DND-41 (cell line): ENCODE measurements at regions not wholly inside any gene's neighbourhood (a gene's known extent, or its start where the extent isn't known, plus 50 kb on each side); places are given as distances from the start of the nearest gene placed in this dataset.

Experiments used
- ATAC-seq: fragments of 200-7000 bp; cut with Tn5 transposase; 3 replicates; pipeline ENCODE4 v1.9.1; 2021; ENCODE audit warnings: low read depth; ENCODE audit not compliant: insufficient read depth
- DNase-seq: peaks from one replicate; pipeline ENCODE4 v3.0.0-alpha.2; 2020
- H2AFZ ChIP-seq: 2 replicates; pipeline ENCODE4 v1.6.0; 2012; ENCODE audit warnings: low read depth, low read length
- H3K27ac ChIP-seq: 2 replicates; pipeline ENCODE4 v1.5.1; 2012; ENCODE audit warnings: low read length, inconsistent platforms
- H3K27me3 ChIP-seq: fragments of 200-600 bp; sonication (generic); 2 replicates; pipeline ENCODE4 v1.6.0; 2012; ENCODE audit warnings: low read length, mild to moderate bottlenecking, inconsistent platforms; ENCODE audit not compliant: insufficient read depth, poor library complexity
- H3K36me3 ChIP-seq: 2 replicates; pipeline ENCODE4 v1.5.1; 2012; ENCODE audit warnings: low read length, inconsistent platforms; ENCODE audit not compliant: insufficient read depth
- H3K4me1 ChIP-seq: 2 replicates; pipeline ENCODE4 v1.5.1; 2012; ENCODE audit warnings: mild to moderate bottlenecking, low read length; ENCODE audit not compliant: insufficient read depth
- H3K4me2 ChIP-seq: 2 replicates; pipeline ENCODE4 v1.6.0; 2012; ENCODE audit warnings: mild to moderate bottlenecking, moderate library complexity, low read length, inconsistent platforms; ENCODE audit not compliant: insufficient read depth
- H3K4me3 ChIP-seq, 2 experiments: fragments of 200-600 bp in 1 of 2; shearing (Covaris generic) in 1 of 2; 2 replicates each; pipeline ENCODE4 v1.5.1; 2012 to 2016; ENCODE audit warnings: inconsistent platforms in 2 of 2, low read length in 2 of 2, mild to moderate bottlenecking in 2 of 2, low read depth in 1 of 2, moderate library complexity in 1 of 2
- H3K79me2 ChIP-seq: 2 replicates; pipeline ENCODE4 v1.6.0; 2012; ENCODE audit warnings: low read length, inconsistent platforms; ENCODE audit not compliant: insufficient read depth
- H3K9ac ChIP-seq: 2 replicates; pipeline ENCODE4 v1.6.0; 2012; ENCODE audit warnings: low read depth, mild to moderate bottlenecking, inconsistent platforms, low read length, moderate library complexity
- H3K9me3 ChIP-seq: 2 replicates; pipeline ENCODE4 v1.5.1; 2012; ENCODE audit warnings: low read length, moderate library complexity, mild to moderate bottlenecking, inconsistent platforms; ENCODE audit not compliant: insufficient read depth, severe bottlenecking
- H4K20me1 ChIP-seq: 2 replicates; pipeline ENCODE4 v1.6.0; 2012; ENCODE audit warnings: low read length; ENCODE audit not compliant: insufficient read depth
- CTCF ChIP-seq: IDR thresholded peaks from 2 replicates; pipeline ENCODE4 v1.5.1; 2012; ENCODE audit warnings: borderline replicate concordance, low read length, moderate library complexity, mild to moderate bottlenecking; ENCODE audit not compliant: poor library complexity, severe bottlenecking; ENCODE audit errors: extremely low read depth
- EZH2 ChIP-seq: IDR thresholded peaks from 3 replicates; pipeline ENCODE4 v1.6.1; 2012; ENCODE audit warnings: borderline replicate concordance, low read depth, mild to moderate bottlenecking, moderate library complexity, low read length, inconsistent platforms; ENCODE audit not compliant: severe bottlenecking

DNA sequence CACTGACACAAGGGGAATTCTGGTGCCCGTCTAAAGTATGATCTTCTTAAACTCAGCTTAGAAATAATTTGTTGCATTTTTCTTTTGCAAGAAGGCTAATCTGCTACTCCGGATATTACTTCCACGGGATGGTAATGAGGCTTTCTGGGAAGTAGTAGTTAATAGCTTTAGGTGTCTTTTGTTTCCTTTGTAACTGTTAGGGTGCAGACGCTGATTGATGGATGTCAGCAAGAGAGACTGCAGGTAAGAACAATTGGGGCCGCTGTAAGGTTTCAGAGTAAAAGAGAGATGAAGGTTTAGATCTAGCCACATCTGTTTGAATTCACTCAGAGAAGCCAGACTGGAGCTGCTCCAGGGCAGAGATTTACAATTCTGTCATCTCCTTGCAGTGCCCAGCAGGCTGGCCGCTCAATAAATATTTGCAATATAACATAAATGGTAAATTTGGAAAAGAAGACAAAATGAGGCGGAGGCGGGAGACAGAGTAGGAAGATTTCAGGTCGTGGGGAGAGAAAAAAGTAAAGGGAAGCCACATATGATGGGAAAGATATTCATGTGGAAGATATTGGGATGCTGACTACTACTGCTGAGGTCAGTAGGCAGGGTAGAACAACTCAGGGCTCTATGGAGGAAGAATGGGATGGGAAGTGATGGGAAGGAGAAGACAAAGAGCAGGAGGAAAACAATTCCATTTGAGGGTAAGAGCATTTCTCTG lies 320.5 kb downstream of the AASDHPPT start:
- Histone ChIP-seq H4K20me1 (no peaks in the 10 kb centered on the region), H3K27me3 (no peaks in the 10 kb centered on the region), H3K4me1 (peaks cover 9% of the 10 kb centered on the region; the same call in 1 of the 2 replicates), H3K9ac (no peak overlapping the region), H2AFZ (no peak overlapping the region), H3K4me3 (no peak overlapping the region), H3K79me2 (no peaks in the 10 kb centered on the region), H3K4me2 (no peak overlapping the region), H3K36me3 (no peaks in the 10 kb centered on the region), H3K27ac (no peak overlapping the region), H3K9me3 (peaks cover 16% of the 10 kb centered on the region)
- DNase-seq (no peak), ATAC-seq (no peak)
- no peak for TF ChIP-seq EZH2
- no peak for TF ChIP-seq CTCF

DNA sequence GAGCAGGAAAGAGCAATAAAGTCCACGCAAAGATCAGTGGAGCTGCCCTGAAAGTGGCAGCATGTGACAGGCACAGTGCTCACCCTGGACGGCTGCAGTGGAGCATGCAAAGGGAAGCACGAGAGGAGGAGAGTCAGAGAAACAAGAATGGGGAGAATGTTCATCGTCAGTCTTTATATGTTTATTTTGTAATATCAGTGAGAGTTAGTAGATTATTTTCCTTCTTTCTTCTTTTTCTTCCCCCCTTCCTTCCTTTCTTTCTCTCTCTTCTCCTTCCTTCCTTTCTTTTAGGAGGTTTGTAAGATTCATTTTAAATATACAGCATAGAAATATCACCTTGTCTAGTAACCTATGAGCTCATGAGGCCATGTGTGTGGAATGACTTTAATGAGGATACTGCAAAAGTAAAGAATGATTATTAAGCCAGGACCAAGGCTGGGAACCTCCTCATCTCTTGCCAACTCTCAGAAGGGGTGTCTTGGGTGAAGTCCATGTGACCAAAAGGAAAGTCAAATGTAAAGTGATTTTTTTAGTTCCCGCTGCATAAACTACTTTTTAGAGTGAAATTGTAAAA lies 321.1 kb downstream of the AASDHPPT start:
- Histone ChIP-seq H3K4me3 (no peak overlapping the region), H4K20me1 (no peaks in the 10 kb centered on the region), H3K9ac (no peak overlapping the region), H3K9me3 (peaks cover 16% of the 10 kb centered on the region), H3K27me3 (no peaks in the 10 kb centered on the region), H3K4me1 (peaks cover 9% of the 10 kb centered on the region; the same call in 1 of the 2 replicates), H3K4me2 (no peak overlapping the region), H3K27ac (no peak overlapping the region), H3K36me3 (no peaks in the 10 kb centered on the region), H3K79me2 (no peaks in the 10 kb centered on the region), H2AFZ (no peak overlapping the region; the same call in 1 of the 2 replicates)
- DNase-seq (no peak), ATAC-seq (no peak)
- TF ChIP-seq CTCF (no peak), EZH2 (no peak)

DNA sequence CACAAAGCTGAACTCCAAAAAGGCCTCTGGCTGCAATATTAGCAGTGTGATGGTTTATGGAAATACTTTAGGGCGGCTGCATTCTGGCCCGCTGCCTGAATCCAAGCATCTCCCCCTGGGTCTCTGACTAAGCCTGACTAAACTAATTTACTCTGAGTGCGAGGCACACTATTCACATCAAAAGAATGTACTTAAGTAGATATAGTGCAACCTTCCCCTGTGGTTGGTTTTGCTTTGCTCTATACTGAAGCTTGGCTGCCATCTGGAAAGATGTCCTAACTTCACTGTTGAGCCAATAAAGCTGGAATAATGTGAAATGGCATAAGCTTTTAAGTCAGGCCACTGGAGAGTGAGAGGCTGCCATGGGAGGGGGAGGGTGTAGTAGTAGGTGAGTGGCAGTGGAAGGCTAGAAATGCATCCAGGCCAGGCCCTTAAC lies 321.6 kb downstream of the AASDHPPT start:
- H3K4me3 ChIP-seq = no peak overlapping the region
- H3K27ac ChIP-seq = no peak overlapping the region
- ATAC-seq (no peak), DNase-seq (no peak)
- H3K4me2 ChIP-seq = no peak overlapping the region
- peaks cover 9% of the 10 kb centered on the region; the same call in 1 of the 2 replicates for H3K4me1 ChIP-seq
- H2AFZ ChIP-seq = no peak overlapping the region
- H3K9ac ChIP-seq = no peak overlapping the region
- no peaks in the 10 kb centered on the region for H3K36me3 ChIP-seq
- H4K20me1 ChIP-seq = no peaks in the 10 kb centered on the region
- no peak for TF ChIP-seq EZH2
- no peak for TF ChIP-seq CTCF
- H3K9me3 ChIP-seq = peaks cover 16% of the 10 kb centered on the region
- no peaks in the 10 kb centered on the region for H3K79me2 ChIP-seq
- H3K27me3 ChIP-seq = no peaks in the 10 kb centered on the region
